Vagina (tissue), 2 donors: ENCODE measurements at regions not wholly inside any gene's neighbourhood (a gene's known extent, or its start where the extent isn't known, plus 50 kb on each side); places are given as distances from the start of the nearest gene placed in this dataset.

Experiments used
- DNase-seq, 2 donors: peaks; one replicate each; pipeline ENCODE4 v3.0.0-alpha.2; 2017; ENCODE audit errors: extremely low spot score in 2 of 2
- H3K27ac ChIP-seq: fragments of 200-600 bp; sonication (generic); one replicate; pipeline ENCODE4 v1.5.1; 2019
- H3K27me3 ChIP-seq: fragments of 200-600 bp; sonication (generic); one replicate; pipeline ENCODE4 v1.5.1; 2019
- H3K36me3 ChIP-seq, 2 donors: fragments of 200-600 bp; sonication (generic); one replicate each; pipeline ENCODE4 v1.5.1; 2017 to 2019
- H3K4me1 ChIP-seq: fragments of 200-600 bp; sonication (generic); one replicate; pipeline ENCODE4 v1.5.1; 2019
- H3K4me3 ChIP-seq, 2 donors: fragments of 200-600 bp; sonication (generic); 1 replicate in 1 of 2; 2 replicates in 1 of 2; pipeline ENCODE4 v1.5.1; 2016 to 2019
- H3K9me3 ChIP-seq: fragments of 200-600 bp; sonication (generic); one replicate; pipeline ENCODE4 v1.5.1; 2019
- POLR2A ChIP-seq, 2 donors: fragments of 450-650 bp; IDR thresholded peaks; one replicate each; pipeline ENCODE4 v1.6.1; 2017; ENCODE audit warnings: antibody characterized with exemption in 2 of 2, mild to moderate bottlenecking in 2 of 2, moderate library complexity in 2 of 2
- POLR2AphosphoS5 ChIP-seq, 2 donors: sonication (generic); formaldehyde crosslinking; IDR thresholded peaks; one replicate each; pipeline ENCODE4 v1.9.0; 2017; ENCODE audit warnings: antibody characterized with exemption in 2 of 2, mild to moderate bottlenecking in 2 of 2, low read depth in 1 of 2; ENCODE audit not compliant: insufficient read depth in 1 of 2
- intact Hi-C: fragments of 100-400 bp; cut with DNase I; formaldehyde crosslinking; loops from one replicate; pipeline ENCODE4 v1.15.1; 2023
- TF ChIP-seq, protein P1 (sequence below), 3 experiments: fragments of 450-650 bp in 2 of 3; fragments of 200-600 bp in 1 of 3; sonication (generic) in 1 of 3; IDR thresholded peaks; one replicate each; pipeline ENCODE4 v1.5.1; 2017 to 2019; ENCODE audit warnings: antibody characterized with exemption in 3 of 3, mild to moderate bottlenecking in 2 of 3, moderate library complexity in 2 of 3

DNA sequence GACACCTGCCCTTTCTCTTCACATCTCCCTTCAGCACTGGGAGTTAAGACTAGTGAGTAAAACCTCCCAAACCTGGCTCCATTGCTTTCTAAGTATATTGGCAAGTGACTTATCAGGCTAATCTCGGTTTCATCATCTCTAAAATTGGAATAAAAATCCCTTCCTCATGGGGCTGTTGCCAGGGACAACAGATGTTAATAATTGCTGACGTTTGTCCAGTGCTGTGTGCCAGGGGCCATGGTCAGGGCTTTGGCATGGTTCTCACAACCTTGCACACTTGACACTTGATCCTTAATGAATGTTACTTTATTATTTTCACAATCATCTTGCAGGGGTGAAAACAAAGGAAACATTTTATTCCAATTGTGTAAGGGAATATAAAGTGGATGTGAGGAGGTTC lies 1262.0 kb upstream of the WWC1 start:
- no peaks in the 10 kb centered on the region for H3K9me3 ChIP-seq
- no peaks in the 10 kb centered on the region for H3K27me3 ChIP-seq
- TF ChIP-seq, protein P1, sequence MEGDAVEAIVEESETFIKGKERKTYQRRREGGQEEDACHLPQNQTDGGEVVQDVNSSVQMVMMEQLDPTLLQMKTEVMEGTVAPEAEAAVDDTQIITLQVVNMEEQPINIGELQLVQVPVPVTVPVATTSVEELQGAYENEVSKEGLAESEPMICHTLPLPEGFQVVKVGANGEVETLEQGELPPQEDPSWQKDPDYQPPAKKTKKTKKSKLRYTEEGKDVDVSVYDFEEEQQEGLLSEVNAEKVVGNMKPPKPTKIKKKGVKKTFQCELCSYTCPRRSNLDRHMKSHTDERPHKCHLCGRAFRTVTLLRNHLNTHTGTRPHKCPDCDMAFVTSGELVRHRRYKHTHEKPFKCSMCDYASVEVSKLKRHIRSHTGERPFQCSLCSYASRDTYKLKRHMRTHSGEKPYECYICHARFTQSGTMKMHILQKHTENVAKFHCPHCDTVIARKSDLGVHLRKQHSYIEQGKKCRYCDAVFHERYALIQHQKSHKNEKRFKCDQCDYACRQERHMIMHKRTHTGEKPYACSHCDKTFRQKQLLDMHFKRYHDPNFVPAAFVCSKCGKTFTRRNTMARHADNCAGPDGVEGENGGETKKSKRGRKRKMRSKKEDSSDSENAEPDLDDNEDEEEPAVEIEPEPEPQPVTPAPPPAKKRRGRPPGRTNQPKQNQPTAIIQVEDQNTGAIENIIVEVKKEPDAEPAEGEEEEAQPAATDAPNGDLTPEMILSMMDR (IDR thresholded peaks at IDR 0.05), result no peak
- no peak for TF ChIP-seq POLR2A (IDR thresholded peaks at IDR 0.05)
- no peak for TF ChIP-seq POLR2AphosphoS5 (IDR thresholded peaks at IDR 0.05; ENCODE audit: insufficient read depth in 1 of 2, low read depth in 1 of 2)
- H3K4me3 ChIP-seq, result no peak overlapping the region
- no peaks in the 10 kb centered on the region for H3K4me1 ChIP-seq
- DNase-seq, result no peak
- no peak overlapping the region for H3K27ac ChIP-seq
- no peaks in the 10 kb centered on the region for H3K36me3 ChIP-seq
- intact Hi-C loops, result no loop called here

DNA sequence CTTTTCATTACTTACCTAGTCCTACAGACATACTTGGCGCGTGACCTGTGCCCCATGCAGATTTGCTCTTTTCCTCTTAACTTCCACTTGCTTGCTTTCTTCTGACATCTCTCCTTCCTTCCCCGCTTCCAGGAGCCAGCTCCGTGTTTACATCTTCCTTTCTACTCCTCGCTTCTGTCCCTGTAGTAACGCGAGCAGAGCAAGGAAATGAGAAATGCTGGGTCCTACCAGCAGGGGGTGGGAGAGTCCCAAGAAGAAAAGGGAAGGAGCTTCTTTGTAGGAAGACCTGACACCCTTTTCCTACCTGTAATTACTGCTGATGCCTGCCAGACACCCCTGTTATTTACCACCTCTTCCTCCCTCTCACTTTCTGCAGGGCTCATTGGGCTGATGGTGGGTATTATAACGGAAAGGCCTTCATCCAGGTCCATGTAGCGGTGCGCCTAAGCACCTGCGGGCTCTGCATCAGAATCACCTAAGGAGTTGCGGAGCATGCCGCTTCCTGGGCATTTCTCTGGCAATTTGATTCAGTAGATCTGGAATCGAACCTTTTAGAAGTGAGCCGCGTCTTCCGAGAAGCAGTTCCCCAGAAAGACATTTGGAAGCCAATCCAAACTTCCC lies 1260.8 kb upstream of the WWC1 start:
- no peak for DNase-seq
- Histone ChIP-seq H3K27me3 (no peaks in the 10 kb centered on the region), H3K9me3 (no peaks in the 10 kb centered on the region), H3K4me3 (no peak overlapping the region), H3K36me3 (no peaks in the 10 kb centered on the region), H3K4me1 (no peaks in the 10 kb centered on the region), H3K27ac (no peak overlapping the region)
- intact Hi-C loops, result no loop called here
- TF ChIP-seq POLR2A (IDR thresholded peaks at IDR 0.05) (no peak), POLR2AphosphoS5 (IDR thresholded peaks at IDR 0.05; ENCODE audit: insufficient read depth in 1 of 2, low read depth in 1 of 2) (no peak)
- TF ChIP-seq, protein P1 (IDR thresholded peaks at IDR 0.05), result no peak

DNA sequence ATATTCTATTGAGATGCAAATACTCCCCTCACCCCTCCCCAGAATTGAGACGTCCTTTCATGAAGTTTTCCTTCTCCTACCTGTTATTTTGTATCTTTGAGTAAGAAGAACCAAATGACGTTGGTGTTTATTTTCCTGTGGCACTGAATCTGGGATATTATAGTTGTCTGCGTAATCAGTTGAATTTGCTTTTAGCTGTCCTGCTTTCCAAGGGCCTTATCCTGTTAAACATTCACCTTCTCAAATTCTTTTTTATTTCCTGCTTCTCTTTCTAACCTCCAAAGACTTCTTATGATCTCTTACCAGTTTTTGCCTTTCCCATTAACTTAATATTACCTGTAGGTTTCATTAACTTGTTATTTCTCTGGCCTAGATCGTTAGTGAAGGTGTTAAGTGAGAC lies 1254.9 kb upstream of the WWC1 start:
- no peaks in the 10 kb centered on the region for H3K9me3 ChIP-seq
- DNase-seq, result no peak
- TF ChIP-seq POLR2A (IDR thresholded peaks at IDR 0.05), result no peak
- TF ChIP-seq POLR2AphosphoS5 (IDR thresholded peaks at IDR 0.05; ENCODE audit: insufficient read depth in 1 of 2, low read depth in 1 of 2), result no peak
- TF ChIP-seq, protein P1 (IDR thresholded peaks at IDR 0.05), result no peak
- no peak overlapping the region for H3K4me3 ChIP-seq
- intact Hi-C loops, result no loop called here
- H3K36me3 ChIP-seq, result no peaks in the 10 kb centered on the region
- H3K4me1 ChIP-seq, result no peaks in the 10 kb centered on the region
- H3K27ac ChIP-seq, result no peak overlapping the region
- no peaks in the 10 kb centered on the region for H3K27me3 ChIP-seq

DNA sequence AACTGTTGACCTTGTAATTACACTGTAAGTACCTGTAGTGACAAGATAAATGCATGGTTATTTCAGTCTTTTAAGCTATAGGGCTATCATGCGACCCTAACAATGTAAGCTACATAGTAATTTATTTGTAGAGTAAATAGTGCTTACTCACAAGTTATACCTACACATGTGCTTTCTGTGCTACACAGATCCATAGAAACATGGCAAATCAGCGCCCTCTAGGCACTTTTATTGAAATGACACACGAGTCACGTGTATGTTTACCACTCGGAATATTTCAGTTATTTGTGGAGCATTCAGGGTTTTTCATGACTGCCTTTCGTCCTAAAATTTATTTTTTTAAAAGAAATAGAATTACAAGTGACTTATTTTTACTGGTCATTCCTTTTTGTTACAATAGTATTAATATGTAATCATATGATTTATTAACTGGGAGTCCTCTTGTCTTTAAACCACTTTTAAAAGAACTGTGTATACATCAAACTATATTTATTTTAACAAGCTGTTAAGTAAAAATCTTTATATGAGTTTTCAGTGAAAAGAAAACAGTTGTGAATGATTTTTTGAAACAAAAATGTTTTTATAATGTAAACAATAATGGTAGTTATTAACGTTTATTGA lies 1242.3 kb upstream of the WWC1 start:
- Histone ChIP-seq H3K9me3 (no peaks in the 10 kb centered on the region), H3K4me1 (no peaks in the 10 kb centered on the region), H3K4me3 (no peak overlapping the region), H3K27me3 (no peaks in the 10 kb centered on the region), H3K27ac (no peak overlapping the region), H3K36me3 (no peaks in the 10 kb centered on the region)
- TF ChIP-seq POLR2AphosphoS5 (IDR thresholded peaks at IDR 0.05; ENCODE audit: insufficient read depth in 1 of 2, low read depth in 1 of 2) (no peak), POLR2A (IDR thresholded peaks at IDR 0.05) (no peak)
- TF ChIP-seq, protein P1 (IDR thresholded peaks at IDR 0.05), result peak in 1 of 3 experiments; percentile 30
- DNase-seq, result no peak
- intact Hi-C loops, result no loop called here
